B cell (primary cell): ENCODE measurements at regions not wholly inside any gene's neighbourhood (a gene's known extent, or its start where the extent isn't known, plus 50 kb on each side); places are given as distances from the start of the nearest gene placed in this dataset.
A peak's percentile ranks its signal among the peaks of the same experiment; 100 is the strongest.
"Not testable (repeated sequence)": the region's sequence is repeated elsewhere in the genome, so short reads cannot be mapped to it uniquely, and the experiment has no call there.

Experiments used
- ATAC-seq: fragments of 200-7000 bp; cut with Tn5 transposase; one replicate; pipeline ENCODE4 v1.10.0; 2021; ENCODE audit warnings: low read depth, mild to moderate bottlenecking, moderate number of reproducible peaks, moderate library complexity
- CTCF ChIA-PET: fragments of 350-600 bp; sonication (Branson Sonifier 250); formaldehyde crosslinking; loops from one replicate; lab custom pipeline; 2021; ENCODE audit warnings: antibody characterized with exemption, inconsistent platforms; lab: Charles Lee
- POLR2A ChIA-PET: fragments of 350-600 bp; sonication (Branson Sonifier 250); formaldehyde crosslinking; loops from one replicate; lab custom pipeline; 2021; ENCODE audit warnings: antibody characterized with exemption; lab: Charles Lee
- DNase-seq: peaks from one replicate; pipeline ENCODE4 v3.0.0; 2013
- H2AFZ ChIP-seq: 2 replicates; pipeline ENCODE4 v1.6.1; 2012; ENCODE audit warnings: mild to moderate bottlenecking, low read depth, low read length; ENCODE audit not compliant: insufficient read depth, poor library complexity, severe bottlenecking
- H3K27ac ChIP-seq, 2 donors: 1 replicate in 1 of 2; 2 replicates in 1 of 2; pipeline ENCODE4 v1.5.1; 2012 to 2013; ENCODE audit warnings: low read length in 2 of 2, mild to moderate bottlenecking in 2 of 2, moderate library complexity in 1 of 2
- H3K27me3 ChIP-seq, 4 experiments: fragments of 200-600 bp in 1 of 4; sonication (generic) in 1 of 4; replicated peaks in 1 of 4; 1 replicate in 2 of 4; 2 replicates in 2 of 4; pipeline versions ENCODE4 v1.6.1 to v1.7.0; 2013 to 2016; ENCODE audit warnings: low read length in 3 of 4, mild to moderate bottlenecking in 2 of 4, mixed read lengths in 1 of 4, moderate library complexity in 1 of 4; ENCODE audit not compliant: insufficient read depth in 4 of 4, control insufficient read depth in 3 of 4; ENCODE audit errors: control extremely low read depth in 1 of 4
- H3K36me3 ChIP-seq, 2 experiments: replicated peaks in 1 of 2; 1 replicate in 1 of 2; 2 replicates in 1 of 2; pipeline versions ENCODE4 v1.6.1 to v1.7.1; 2013; ENCODE audit warnings: low read length in 1 of 2; ENCODE audit not compliant: insufficient read depth in 2 of 2, control insufficient read depth in 1 of 2; ENCODE audit errors: control extremely low read depth in 1 of 2, extremely low read depth in 1 of 2
- H3K4me1 ChIP-seq, 2 donors: fragments of 200-600 bp in 1 of 2; sonication (generic) in 1 of 2; 1 replicate in 1 of 2; 2 replicates in 1 of 2; pipeline versions ENCODE4 v1.5.1 to v1.6.1; 2013 to 2017; ENCODE audit warnings: low read length in 2 of 2; ENCODE audit not compliant: control insufficient read depth in 2 of 2, insufficient read depth in 2 of 2
- H3K4me2 ChIP-seq: replicated peaks from 2 replicates; pipeline ENCODE3; 2012; ENCODE audit warnings: mild to moderate bottlenecking, low read depth, low read length; ENCODE audit not compliant: poor library complexity, severe bottlenecking
- H3K4me3 ChIP-seq, 5 experiments: fragments of 200-600 bp in 1 of 5; sonication (generic) in 1 of 5; 1 replicate in 3 of 5; 2 replicates in 2 of 5; pipeline versions ENCODE4 v1.5.1 to v1.7.0; 2011 to 2016; ENCODE audit warnings: low read length in 4 of 5, mild to moderate bottlenecking in 4 of 5, low read depth in 2 of 5, control low read depth in 1 of 5, moderate library complexity in 1 of 5; ENCODE audit not compliant: insufficient read depth in 1 of 5; ENCODE audit errors: control extremely low read depth in 1 of 5, extremely low read depth in 1 of 5
- H3K79me2 ChIP-seq: fragments of 200-600 bp; sonication (generic); one replicate; pipeline ENCODE4 v1.6.0; 2016; ENCODE audit warnings: low read length; ENCODE audit not compliant: control insufficient read depth, insufficient read depth
- H3K9ac ChIP-seq: fragments of 200-600 bp; sonication (generic); 2 replicates; pipeline ENCODE4 v1.6.1; 2017; ENCODE audit warnings: mild to moderate bottlenecking, low read length, moderate library complexity
- H3K9me3 ChIP-seq, 3 donors: one replicate each; pipeline versions ENCODE4 v1.6.1 to v1.7.1; 2013; ENCODE audit warnings: low read length in 2 of 3; ENCODE audit not compliant: control insufficient read depth in 2 of 3, insufficient read depth in 1 of 3; ENCODE audit errors: control extremely low read depth in 1 of 3
- H4K20me1 ChIP-seq: 2 replicates; pipeline ENCODE4 v1.6.0; 2012; ENCODE audit warnings: mild to moderate bottlenecking, low read length; ENCODE audit not compliant: insufficient read depth, control insufficient read depth, poor library complexity, severe bottlenecking
- H3K27ac Mint-ChIP-seq: one replicate; pipeline ENCODE4 v1.8.0; 2021; ENCODE audit warnings: mixed read lengths
- H3K27me3 Mint-ChIP-seq: one replicate; pipeline ENCODE4 v1.8.0; 2021; ENCODE audit warnings: mixed read lengths
- H3K4me1 Mint-ChIP-seq: one replicate; pipeline ENCODE4 v1.8.0; 2021; ENCODE audit warnings: mixed read lengths
- H3K4me3 Mint-ChIP-seq: one replicate; pipeline ENCODE4 v1.8.0; 2021; ENCODE audit warnings: mixed read lengths
- H3K9me3 Mint-ChIP-seq: one replicate; pipeline ENCODE4 v1.8.0; 2022; ENCODE audit warnings: mixed read lengths; ENCODE audit not compliant: insufficient read depth
- WGBS: methylation state at CpG from one replicate; pipeline ENCODE4 v1.1.5; 2013; ENCODE audit warnings: missing lambda C conversion rate; ENCODE audit not compliant: insufficient coverage; 5-methylcytosine and 5-hydroxymethylcytosine counted together
- intact Hi-C: fragments of 100-400 bp; cut with micrococcal nuclease; formaldehyde crosslinking; loops from one replicate; pipeline ENCODE4 v1.10.0; 2022

- intact Hi-C loops, H3K4me2 ChIP-seq, H3K9me3 ChIP-seq, H3K27ac Mint-ChIP-seq, H3K4me3 Mint-ChIP-seq, H3K27me3 Mint-ChIP-seq, CTCF ChIA-PET, H3K79me2 ChIP-seq, H4K20me1 ChIP-seq, DNase-seq, H3K9me3 Mint-ChIP-seq, H3K36me3 ChIP-seq, H3K4me1 Mint-ChIP-seq, H3K27ac ChIP-seq, H3K4me3 ChIP-seq, POLR2A ChIA-PET, H3K9ac ChIP-seq, H2AFZ ChIP-seq, ATAC-seq, H3K4me1 ChIP-seq, H3K27me3 ChIP-seq: not testable (repeated sequence)
- WGBS, result 90% methylated on average over 1 of the region's 2 CpGs
Observed at GRCh38 chr16:29297809-29298177, 108.7 kb downstream of the NPIPB11 start.

- H3K27ac ChIP-seq, ATAC-seq, CTCF ChIA-PET, H3K27ac Mint-ChIP-seq, DNase-seq, intact Hi-C loops, H3K9me3 ChIP-seq, H3K9ac ChIP-seq, H3K36me3 ChIP-seq, POLR2A ChIA-PET, H2AFZ ChIP-seq, H3K27me3 Mint-ChIP-seq, H3K27me3 ChIP-seq, H3K4me3 Mint-ChIP-seq, H4K20me1 ChIP-seq, H3K4me3 ChIP-seq, H3K4me1 ChIP-seq, H3K4me2 ChIP-seq, H3K79me2 ChIP-seq, H3K9me3 Mint-ChIP-seq: not testable (repeated sequence)
- H3K4me1 Mint-ChIP-seq, result peaks cover 11% of the 10 kb centered on the region
- WGBS, result 95% methylated on average over 14 of the region's 17 CpGs
Observed at GRCh38 chr16:29297144-29297808, 109.2 kb downstream of the NPIPB11 start.

GRCh38 chr16:29296176-29296575, 110.3 kb downstream of the NPIPB11 start:
- 65% methylated on average over 11 of the region's 11 CpGs for WGBS
- CTCF ChIA-PET, intact Hi-C loops, H2AFZ ChIP-seq, H3K4me3 ChIP-seq, H3K27ac ChIP-seq, H3K27me3 Mint-ChIP-seq, H3K36me3 ChIP-seq, H3K79me2 ChIP-seq, H3K4me1 ChIP-seq, DNase-seq, ATAC-seq, H4K20me1 ChIP-seq, H3K27me3 ChIP-seq, H3K9me3 Mint-ChIP-seq, H3K9ac ChIP-seq, H3K4me2 ChIP-seq, POLR2A ChIA-PET, H3K4me3 Mint-ChIP-seq, H3K9me3 ChIP-seq: not testable (repeated sequence)
- H3K4me1 Mint-ChIP-seq, result peaks cover 14% of the 10 kb centered on the region
- peak overlapping the region; percentile 32 for H3K27ac Mint-ChIP-seq

- H3K27me3 ChIP-seq, H2AFZ ChIP-seq, H3K36me3 ChIP-seq, H3K4me3 ChIP-seq, H3K4me2 ChIP-seq, H3K9ac ChIP-seq, H3K9me3 ChIP-seq, H3K27ac Mint-ChIP-seq, H3K9me3 Mint-ChIP-seq, H3K27me3 Mint-ChIP-seq, intact Hi-C loops, H3K4me3 Mint-ChIP-seq, ATAC-seq, DNase-seq, CTCF ChIA-PET, H3K79me2 ChIP-seq, H3K27ac ChIP-seq, POLR2A ChIA-PET, H4K20me1 ChIP-seq: not testable (repeated sequence)
- H3K4me1 ChIP-seq, result peaks cover 6 to 18% of the 10 kb centered on the region in 2 donors
- H3K4me1 Mint-ChIP-seq, result peaks cover 21% of the 10 kb centered on the region
- WGBS, result 63% methylated on average over 15 of the region's 21 CpGs
Observed at GRCh38 chr16:29294951-29295795, 111.3 kb downstream of the NPIPB11 start.
